DND-41 (cell line): ENCODE measurements at regions not wholly inside any gene's neighbourhood (a gene's known extent, or its start where the extent isn't known, plus 50 kb on each side); places are given as distances from the start of the nearest gene placed in this dataset.

Experiments
- CTCF ChIP-seq: IDR thresholded peaks from 2 replicates; pipeline ENCODE4 v1.5.1; 2012; ENCODE audit warnings: borderline replicate concordance, low read length, moderate library complexity, mild to moderate bottlenecking; ENCODE audit not compliant: poor library complexity, severe bottlenecking; ENCODE audit errors: extremely low read depth
- EZH2 ChIP-seq: IDR thresholded peaks from 3 replicates; pipeline ENCODE4 v1.6.1; 2012; ENCODE audit warnings: borderline replicate concordance, low read depth, mild to moderate bottlenecking, moderate library complexity, low read length, inconsistent platforms; ENCODE audit not compliant: severe bottlenecking

- TF ChIP-seq CTCF = no peak
- TF ChIP-seq EZH2 = no peak
Measured at GRCh38 chr13:111031531-111031961, 83.6 kb upstream of the ARHGEF7 start.
